GM18907 (cell line): ENCODE measurements at regions not wholly inside any gene's neighbourhood (a gene's known extent, or its start where the extent isn't known, plus 50 kb on each side); places are given as distances from the start of the nearest gene placed in this dataset.
"Not testable (repeated sequence)": the region's sequence is repeated elsewhere in the genome, so short reads cannot be mapped to it uniquely, and the experiment has no call there.

Source experiments
- ATAC-seq: cut with Tn5 transposase; IDR thresholded peaks from one replicate; pipeline ENCODE4 v1.9.1; 2021; ENCODE audit warnings: mild to moderate bottlenecking, moderate library complexity; ENCODE audit not compliant: unreplicated experiment

DNA sequence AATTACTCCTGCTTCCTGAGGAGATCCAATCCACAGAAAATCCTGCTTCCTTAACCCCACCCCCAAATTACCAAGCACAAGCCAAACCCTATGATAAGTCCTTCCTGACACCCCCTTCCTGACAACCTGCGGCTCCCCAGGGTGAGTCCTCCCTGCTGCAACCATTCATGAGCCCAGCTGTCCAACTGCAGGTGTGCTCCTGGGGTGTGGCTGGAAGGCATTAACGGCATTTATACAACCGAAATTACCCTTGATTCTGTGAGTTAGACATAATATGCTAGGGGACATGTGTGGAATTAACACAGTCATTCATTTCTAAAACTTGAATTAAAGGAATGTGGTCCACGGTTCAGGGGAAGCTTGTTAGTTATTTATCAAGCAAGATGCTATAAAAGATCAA, 119.0 kb upstream of the ALKAL2 start:
- ATAC-seq: no peak

GRCh38 chr2:406231-406630, 118.3 kb upstream of the ALKAL2 start:
- ATAC-seq: no peak

GRCh38 chr2:404581-404980, 116.7 kb upstream of the ALKAL2 start:
- no peak for ATAC-seq

GRCh38 chr2:403682-404081, 115.8 kb upstream of the ALKAL2 start:
- ATAC-seq: no peak

GRCh38 chr2:402721-403120, 114.8 kb upstream of the ALKAL2 start:
- no peak for ATAC-seq

GRCh38 chr2:402206-402605, 114.3 kb upstream of the ALKAL2 start:
- ATAC-seq: no peak

DNA sequence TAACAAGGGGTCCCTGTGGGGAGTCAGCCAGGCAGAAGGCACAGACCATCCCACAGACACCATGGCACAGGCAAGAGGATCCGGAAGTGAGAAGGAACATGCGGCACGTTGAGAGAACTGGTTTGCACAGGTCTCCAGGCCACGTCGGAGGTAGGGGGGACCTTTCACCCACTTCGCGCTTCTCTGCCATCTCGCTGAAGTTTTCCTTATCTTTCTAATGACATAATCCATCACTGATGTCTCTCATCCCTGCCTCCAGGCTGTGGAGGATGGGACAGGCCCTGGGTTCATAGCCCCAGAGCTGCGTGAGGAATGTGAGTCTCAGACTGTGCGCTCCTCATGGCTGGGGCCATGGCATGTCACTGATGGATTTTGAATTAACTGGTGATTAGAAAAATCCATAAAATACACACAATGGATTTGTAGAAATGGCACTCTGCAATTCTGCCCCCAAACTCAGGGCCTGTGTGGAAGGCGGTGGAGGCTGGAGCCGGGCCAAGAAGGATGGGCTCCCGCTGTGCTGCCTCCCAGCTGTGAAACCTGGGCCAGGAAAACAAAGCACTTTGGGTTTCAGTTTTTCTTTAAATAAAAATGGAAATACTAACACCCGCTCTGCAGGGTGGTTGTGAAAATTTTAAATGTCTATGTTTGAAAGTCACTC, 113.3 kb upstream of the ALKAL2 start:
- no peak for ATAC-seq

DNA sequence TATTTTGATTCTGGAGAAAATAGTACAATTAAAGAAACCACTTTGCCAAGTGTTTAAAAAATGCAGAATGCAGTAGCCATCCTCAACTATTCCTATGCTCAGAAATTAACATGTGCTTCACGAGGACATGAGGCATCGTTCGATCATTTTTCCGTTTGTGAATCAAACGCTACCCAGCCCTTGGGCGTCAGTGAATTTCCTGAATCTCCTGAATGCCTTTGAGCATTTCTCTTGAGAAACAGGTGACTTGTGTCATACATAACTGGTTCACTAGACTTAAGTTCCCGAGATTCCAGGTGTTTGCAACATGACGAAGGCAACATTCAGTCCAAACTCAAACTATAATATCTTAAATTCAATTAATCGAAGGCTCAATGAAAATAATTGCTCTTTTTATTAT, 110.0 kb upstream of the ALKAL2 start:
- no peak for ATAC-seq

- ATAC-seq: no peak
Measured at GRCh38 chr2:397521-397920, 109.6 kb upstream of the ALKAL2 start.

- ATAC-seq: no peak
Measured at GRCh38 chr2:396903-397302, 109.0 kb upstream of the ALKAL2 start.

DNA sequence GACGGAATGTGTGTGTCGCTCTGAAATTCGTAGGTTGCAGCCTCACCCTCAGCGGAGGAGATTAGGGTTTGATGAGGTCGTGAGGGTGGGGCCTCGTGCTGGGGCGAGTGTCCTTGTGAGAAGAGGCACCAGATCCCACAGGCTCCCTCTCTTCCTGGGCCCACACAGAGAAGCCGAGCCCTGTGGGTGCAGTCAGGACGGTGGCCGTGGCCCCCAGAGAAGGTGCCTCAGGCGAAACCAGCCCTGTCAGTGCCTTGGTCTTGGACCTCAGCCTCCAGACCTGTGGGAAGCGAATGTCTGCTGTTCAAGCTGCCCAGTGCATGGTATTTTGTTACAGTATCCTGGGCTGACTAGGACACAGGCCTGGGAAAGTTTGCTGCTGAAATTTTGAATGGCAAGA, 108.0 kb upstream of the ALKAL2 start:
- no peak for ATAC-seq

DNA sequence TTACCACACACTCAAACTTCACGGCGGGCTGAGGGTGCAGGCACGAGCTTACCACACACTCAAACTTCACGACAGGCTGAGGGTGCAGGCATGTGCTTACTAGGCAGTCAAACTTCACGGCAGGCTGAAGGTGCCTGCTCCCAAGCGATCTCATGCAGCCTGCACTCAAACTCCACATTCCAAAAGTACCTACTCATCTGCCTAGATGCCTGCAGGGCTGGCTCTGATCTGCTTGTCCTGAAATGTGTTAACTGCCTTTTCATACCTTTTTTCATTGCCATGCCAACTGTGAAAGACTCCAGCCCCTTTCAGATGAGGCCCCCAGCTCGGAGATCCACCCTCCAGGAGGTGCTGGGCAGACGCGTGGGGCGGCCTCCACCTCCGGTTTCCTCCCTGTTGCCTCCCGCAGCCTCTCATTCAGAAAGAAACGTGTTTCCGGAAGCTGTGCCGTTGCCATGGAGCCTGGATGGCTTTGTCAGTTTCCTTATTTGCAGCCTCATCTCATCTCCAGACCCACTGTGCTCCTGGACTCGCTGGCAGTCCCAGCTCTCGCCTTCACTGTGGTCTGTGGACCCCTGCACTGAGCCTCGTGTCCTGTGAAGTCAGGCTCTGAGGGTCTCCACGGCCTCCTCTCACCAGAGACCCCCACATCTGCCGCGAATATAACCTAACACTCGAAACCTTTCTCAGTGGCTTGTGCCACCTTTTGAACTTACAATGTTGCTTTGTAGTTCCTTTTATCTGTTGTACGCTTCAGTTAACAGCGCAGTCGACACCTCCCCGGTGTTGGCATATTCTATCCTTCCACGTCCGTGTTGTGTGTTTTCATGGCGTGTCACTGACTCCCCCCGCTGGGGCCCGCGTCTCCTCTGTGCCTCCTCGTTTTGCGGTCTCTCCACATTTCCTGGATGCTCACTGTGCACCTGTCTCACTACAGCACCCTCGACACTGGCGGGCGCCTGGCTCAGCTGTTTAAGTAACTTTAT, 106.1 kb upstream of the ALKAL2 start:
- no peak for ATAC-seq

GRCh38 chr2:392926-393280, 105.0 kb upstream of the ALKAL2 start:
- ATAC-seq: no peak

DNA sequence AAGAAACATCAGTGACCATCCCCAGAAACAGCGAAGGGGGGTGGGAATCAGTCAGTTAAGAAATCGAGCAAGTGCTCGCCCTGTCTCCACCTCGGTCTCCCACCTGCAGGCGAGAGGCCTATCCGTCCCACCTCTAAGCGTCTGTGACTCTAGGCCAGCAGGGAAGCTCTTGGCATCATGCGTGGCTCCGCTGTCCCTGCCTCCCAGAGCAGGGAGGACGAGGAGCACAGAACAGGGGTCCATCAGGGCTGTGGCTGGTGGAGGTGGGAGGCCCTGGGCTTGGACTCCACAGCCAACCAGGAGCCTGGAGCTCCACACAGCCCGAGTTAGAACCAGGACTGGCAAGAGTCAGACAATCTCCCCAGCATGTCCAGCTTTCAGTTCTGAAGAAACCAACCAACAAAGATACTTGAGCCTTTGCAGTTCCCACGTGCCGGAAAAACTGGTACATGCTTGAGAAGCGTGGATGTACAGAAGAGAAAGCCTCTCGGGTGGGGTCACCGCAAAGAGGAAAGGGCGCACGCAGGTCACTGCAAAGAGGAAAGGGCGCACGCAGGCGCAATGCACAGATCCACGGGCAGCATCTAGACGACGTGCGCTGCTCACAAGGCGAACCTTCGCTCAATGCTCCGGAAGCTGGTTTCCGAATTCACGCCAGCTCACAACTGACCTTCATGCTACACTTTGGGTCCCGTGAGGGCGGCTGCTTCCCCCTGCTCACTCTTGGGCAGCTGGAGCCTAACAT, 104.5 kb upstream of the ALKAL2 start:
- no peak for ATAC-seq

DNA sequence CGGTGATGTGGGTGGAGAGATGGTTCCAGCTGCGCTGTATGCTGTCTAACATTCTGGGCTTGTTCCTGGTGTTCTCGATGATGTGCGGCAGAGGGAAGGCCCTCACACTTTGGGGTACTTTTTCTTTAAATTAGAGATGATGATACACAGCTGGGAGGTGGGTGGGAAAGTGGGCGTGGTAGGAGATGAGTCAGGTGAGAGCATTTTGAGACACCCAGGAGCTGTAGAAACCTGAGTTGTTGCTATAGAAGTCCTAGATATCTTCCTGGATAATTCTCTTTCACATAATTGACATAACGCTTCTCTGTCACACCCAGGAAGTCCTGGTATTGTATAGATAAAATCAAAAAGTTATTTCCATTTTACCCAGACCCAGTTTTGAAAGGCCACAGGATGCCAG, 103.8 kb upstream of the ALKAL2 start:
- no peak for ATAC-seq

DNA sequence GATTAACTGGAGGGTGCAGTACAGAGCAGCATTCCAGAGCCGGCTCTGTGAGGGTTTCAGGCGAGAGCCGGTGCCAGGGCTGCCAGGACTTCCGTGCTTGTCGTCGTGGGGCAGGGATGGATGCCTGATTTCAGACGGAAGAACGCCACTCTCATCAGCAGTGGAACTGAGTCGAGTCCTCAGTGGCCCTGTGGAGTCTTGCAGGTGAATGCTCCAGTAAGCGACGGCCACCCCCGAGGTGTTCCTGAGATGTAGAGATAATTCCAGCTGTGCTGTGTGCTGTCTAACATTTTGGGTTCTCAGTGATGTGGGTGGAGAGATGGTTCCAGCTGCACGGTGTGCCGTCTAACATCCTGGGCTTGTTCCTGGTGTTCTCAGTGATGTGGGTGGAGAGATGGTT, 103.1 kb upstream of the ALKAL2 start:
- no peak for ATAC-seq

DNA sequence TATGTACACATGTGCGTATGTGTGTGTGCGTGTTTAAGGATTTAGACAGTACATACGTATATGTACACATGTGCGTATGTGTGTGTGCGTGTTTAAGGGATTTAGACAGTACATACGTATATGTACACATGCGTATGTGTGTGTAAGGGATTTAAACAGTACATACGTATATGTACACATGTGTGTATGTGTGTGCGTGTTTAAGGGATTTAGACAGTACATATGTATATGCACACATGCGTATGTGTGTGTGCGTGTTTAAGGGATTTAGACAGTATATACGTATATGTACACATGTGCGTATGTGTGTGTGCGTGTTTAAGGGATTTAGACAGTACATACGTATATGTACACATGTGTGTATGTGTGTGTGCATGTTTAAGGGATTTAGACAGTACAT, 102.1 kb upstream of the ALKAL2 start:
- ATAC-seq: not testable (repeated sequence)

GRCh38 chr2:388752-389151, 100.9 kb upstream of the ALKAL2 start:
- ATAC-seq: not testable (repeated sequence)

GRCh38 chr2:387980-388421, 100.1 kb upstream of the ALKAL2 start:
- ATAC-seq: no peak

- ATAC-seq: no peak
Measured at GRCh38 chr2:386406-387103, 98.7 kb upstream of the ALKAL2 start.

GRCh38 chr2:385785-386184, 97.9 kb upstream of the ALKAL2 start:
- no peak for ATAC-seq
